ENCODE measurements at regions not wholly inside any gene's neighbourhood (a gene's known extent, or its start where the extent isn't known, plus 50 kb on each side); places are given as distances from the start of the nearest gene placed in this dataset.

DNA sequence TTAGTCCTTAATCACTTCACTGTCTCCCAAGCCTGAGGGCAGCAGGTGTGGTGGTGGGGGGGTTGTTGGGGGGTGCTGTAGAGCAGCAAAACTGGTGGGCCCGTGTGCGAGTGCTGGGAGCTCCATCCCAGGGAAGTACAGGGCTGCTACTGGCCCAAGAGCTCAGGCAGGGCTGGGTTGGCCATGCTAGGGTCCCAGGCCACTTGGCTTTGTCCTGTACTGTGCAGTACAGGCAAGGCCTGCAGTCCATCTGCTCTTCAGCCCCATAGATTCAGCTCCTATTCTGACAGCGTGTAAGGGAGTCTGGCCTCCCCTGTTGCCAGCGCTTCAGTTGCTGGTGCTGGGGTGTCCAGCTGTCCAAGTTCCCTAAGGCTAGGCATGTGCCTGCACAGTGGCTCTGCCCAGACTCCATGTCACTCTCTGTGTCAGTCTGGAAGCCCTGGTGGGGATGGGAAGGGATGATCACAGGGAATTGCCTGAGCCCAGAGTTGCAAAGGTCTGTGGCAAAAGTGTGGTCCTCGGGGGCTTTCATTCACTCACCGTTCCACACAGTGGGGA is 1261.7 kb downstream of the EFNB2 start:
- ChIA-PET CTCF (interaction anchor here (2.4 kb wide), 1 partner anchor 9 kb away, joined by 10 read pairs; no protein-coding TSS in a partner anchor), POLR2A (no interaction called here)
- DNase-seq (ENCODE audit: extremely low spot score): no peak
- TF ChIP-seq, protein P1, sequence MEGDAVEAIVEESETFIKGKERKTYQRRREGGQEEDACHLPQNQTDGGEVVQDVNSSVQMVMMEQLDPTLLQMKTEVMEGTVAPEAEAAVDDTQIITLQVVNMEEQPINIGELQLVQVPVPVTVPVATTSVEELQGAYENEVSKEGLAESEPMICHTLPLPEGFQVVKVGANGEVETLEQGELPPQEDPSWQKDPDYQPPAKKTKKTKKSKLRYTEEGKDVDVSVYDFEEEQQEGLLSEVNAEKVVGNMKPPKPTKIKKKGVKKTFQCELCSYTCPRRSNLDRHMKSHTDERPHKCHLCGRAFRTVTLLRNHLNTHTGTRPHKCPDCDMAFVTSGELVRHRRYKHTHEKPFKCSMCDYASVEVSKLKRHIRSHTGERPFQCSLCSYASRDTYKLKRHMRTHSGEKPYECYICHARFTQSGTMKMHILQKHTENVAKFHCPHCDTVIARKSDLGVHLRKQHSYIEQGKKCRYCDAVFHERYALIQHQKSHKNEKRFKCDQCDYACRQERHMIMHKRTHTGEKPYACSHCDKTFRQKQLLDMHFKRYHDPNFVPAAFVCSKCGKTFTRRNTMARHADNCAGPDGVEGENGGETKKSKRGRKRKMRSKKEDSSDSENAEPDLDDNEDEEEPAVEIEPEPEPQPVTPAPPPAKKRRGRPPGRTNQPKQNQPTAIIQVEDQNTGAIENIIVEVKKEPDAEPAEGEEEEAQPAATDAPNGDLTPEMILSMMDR (IDR thresholded peaks at IDR 0.05; ENCODE audit: control extremely low read depth, extremely low read depth, low read depth, missing control alignments): no peak

DNA sequence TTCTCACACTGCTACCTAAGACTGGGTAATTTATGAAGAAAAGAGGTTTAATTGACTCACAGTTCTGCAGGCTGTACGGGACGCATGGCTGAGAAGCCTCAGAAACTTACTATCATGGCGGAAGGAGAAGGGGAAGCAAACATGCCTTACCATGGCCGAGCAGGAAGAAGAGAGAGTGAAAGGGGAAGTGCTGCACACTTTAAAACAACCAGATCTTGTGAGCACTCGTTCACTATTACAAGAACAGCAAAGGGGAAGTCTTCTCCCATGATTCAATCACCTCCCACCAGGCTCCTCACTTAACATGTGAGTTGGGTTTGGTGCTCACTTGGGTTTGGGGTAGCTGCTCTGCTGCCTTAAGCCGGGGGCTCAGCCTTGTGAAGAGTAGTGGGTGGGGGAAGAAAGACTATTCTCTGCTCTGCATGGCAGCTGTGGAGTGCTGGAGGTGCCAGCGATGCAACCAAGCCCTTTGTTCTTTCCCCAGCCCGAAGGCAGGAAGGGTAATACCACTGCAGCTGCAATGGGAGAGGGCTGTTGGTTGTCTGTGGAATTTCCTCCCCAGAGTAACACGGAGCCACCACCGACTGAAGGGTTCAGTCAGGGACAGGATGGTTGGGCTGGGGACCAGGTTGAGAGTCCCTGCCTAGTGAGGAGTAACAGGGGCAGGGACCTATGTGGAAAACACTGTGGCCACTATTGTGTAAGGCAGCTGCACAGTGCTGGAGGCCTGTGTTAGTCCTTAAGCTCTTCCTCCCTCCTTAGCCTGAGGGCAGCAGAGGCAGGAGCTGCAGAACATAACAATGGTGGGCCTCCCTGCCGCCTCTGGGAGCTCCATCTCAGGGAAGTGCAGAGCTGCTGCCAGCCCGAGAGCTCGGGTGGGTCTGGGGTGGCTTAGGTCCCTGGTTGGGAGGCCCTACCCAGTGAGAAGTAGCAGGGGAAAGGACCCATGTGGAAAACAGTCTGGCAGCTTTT is 1262.5 kb downstream of the EFNB2 start:
- TF ChIP-seq, protein P1 (IDR thresholded peaks at IDR 0.05; ENCODE audit: control extremely low read depth, extremely low read depth, low read depth, missing control alignments): no peak
- POLR2A ChIA-PET: no interaction called here
- CTCF ChIA-PET: interaction anchor here (2.4 kb wide), 1 partner anchor 8 kb away, joined by 10 read pairs; no protein-coding TSS in a partner anchor
- DNase-seq (ENCODE audit: extremely low spot score): no peak

DNA sequence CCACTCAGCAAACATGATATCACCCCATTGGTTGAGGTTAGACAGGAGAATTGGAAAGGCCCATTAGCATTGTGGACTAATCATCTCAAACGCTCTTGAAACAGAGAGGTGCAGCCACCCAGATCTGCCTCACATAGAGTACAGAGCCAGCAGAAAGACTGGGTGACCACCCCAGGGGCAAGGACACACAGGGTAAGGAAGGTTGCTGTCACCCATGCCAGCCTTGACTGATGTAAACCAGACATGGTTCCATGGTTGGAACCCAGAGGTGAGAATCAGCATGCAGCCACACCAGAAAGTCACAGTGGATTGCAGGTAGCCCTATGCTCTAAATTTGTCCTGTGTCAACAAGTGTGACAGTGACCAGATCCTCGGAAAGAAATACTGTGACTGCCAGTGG is 1268.8 kb downstream of the EFNB2 start:
- POLR2A ChIA-PET: no interaction called here
- DNase-seq (ENCODE audit: extremely low spot score): no peak
- TF ChIP-seq, protein P1 (IDR thresholded peaks at IDR 0.05; ENCODE audit: control extremely low read depth, extremely low read depth, low read depth, missing control alignments): no peak
- CTCF ChIA-PET: interaction anchor here (1.9 kb wide), 1 partner anchor 12 kb away, joined by 5 read pairs; no protein-coding TSS in a partner anchor

DNA sequence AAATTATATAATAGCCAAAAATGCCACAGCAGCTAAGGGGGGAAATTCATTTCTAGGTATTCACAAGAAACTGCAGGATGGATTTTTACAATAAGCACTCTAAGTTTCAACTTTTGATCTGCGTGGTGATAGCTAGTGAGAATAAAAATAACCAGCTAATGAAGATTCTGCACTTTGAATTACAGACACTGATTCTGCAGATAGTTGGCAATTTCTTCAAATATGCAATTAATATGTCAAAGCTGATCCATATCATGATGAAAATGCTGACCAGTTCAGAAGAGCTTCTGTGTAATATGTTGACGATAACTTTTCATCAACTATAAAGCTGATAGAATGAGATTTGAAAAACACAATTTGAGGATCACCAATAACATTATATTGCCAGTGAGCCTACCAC is 1272.9 kb downstream of the EFNB2 start:
- TF ChIP-seq, protein P1 (IDR thresholded peaks at IDR 0.05; ENCODE audit: control extremely low read depth, extremely low read depth, low read depth, missing control alignments): no peak
- POLR2A ChIA-PET: no interaction called here
- CTCF ChIA-PET: interaction anchor here (1.1 kb wide), 1 partner anchor 11 kb away, joined by 3 read pairs; no protein-coding TSS in a partner anchor
- DNase-seq (ENCODE audit: extremely low spot score): no peak

DNA sequence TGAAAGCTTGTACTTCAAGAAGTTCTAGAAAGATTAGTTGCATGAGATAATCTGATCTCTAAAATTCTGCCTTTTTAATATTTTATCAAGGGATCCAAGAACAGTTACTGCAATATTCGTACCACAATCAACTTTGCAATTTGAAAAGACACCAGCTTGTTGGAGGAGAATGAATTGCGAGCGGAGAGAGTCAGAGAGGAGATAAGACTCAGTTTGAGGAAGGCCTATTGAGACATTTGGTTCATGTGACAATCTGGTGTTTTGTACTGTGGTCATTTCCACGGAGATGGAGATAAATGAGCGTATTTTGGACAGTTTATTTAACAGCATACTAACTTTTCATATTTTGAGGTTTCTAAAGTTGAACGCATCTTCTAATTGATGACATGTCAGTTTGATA is 1276.0 kb downstream of the EFNB2 start:
- no peak for DNase-seq (ENCODE audit: extremely low spot score)
- ChIA-PET POLR2A (no interaction called here), CTCF (no interaction called here)
- TF ChIP-seq, protein P1 (IDR thresholded peaks at IDR 0.05; ENCODE audit: control extremely low read depth, extremely low read depth, low read depth, missing control alignments): no peak

GRCh38 chr13:105255472-105255871 is 1280.0 kb downstream of the EFNB2 start:
- ChIA-PET POLR2A (no interaction called here), CTCF (no interaction called here)
- DNase-seq (ENCODE audit: extremely low spot score): no peak
- TF ChIP-seq, protein P1 (IDR thresholded peaks at IDR 0.05; ENCODE audit: control extremely low read depth, extremely low read depth, low read depth, missing control alignments): no peak
